K562 (cell line): ENCODE measurements at regions not wholly inside any gene's neighbourhood (a gene's known extent, or its start where the extent isn't known, plus 50 kb on each side); places are given as distances from the start of the nearest gene placed in this dataset.

ENCODE experiments used
- ATAC-seq: fragments of 200-7000 bp; cut with Tn5 transposase; 3 replicates; pipeline ENCODE4 v1.9.1; 2020; ENCODE audit warnings: moderate library complexity
- BruUV-seq: library from RNA; stranded (reverse); fragments of 400-500 nt; replicated peaks from 2 replicates; lab custom pipeline; 2021; lab: Mats Ljungman, UMichigan
- CTCF ChIA-PET: fragments of 300-600 bp; formaldehyde crosslinking; extraction: SDS; loops from one replicate; lab custom pipeline; 2021; ENCODE audit warnings: low intra/inter-chr PET ratio; lab: Yijun Ruan, JAX
- POLR2A ChIA-PET: fragments of 300-600, 350-650 bp; sonication (Branson Sonifier 250); formaldehyde crosslinking; extraction: SDS; loops from one replicate; lab custom pipeline; 2021; ENCODE audit warnings: antibody characterized with exemption, inconsistent platforms; lab: Yijun Ruan, JAX
- DNase-seq, 4 experiments: peaks; one replicate each; pipeline versions ENCODE4 v3.0.0 to v3.0.0-alpha.2; 2011 to 2018; ENCODE audit warnings: low spot score in 3 of 4, mixed read lengths in 3 of 4; ENCODE audit errors: extremely low read depth in 1 of 4
- FAIRE-seq: peaks from 2 replicates; lab custom pipeline; 2011; peaks lifted over from hg19 to GRCh38; lab: Jason Lieb, UNC
- H2AFZ ChIP-seq: 2 replicates; pipeline ENCODE4 v1.6.0; 2011; ENCODE audit warnings: low read depth, low read length, control low read depth, inconsistent platforms
- H3K27ac ChIP-seq: fragments of 200-600 bp; 3 replicates; pipeline ENCODE4 v1.8.0; 2011; ENCODE audit warnings: low read depth, mild to moderate bottlenecking, control low read depth, inconsistent platforms, low read length, moderate library complexity, mixed read lengths; ENCODE audit errors: extremely low read depth
- H3K27me3 ChIP-seq, 2 experiments: fragments of 300-600 bp in 1 of 2; 2 replicates in 1 of 2; 3 replicates in 1 of 2; pipeline versions ENCODE4 v1.6.0 to v1.8.0; 2011; ENCODE audit warnings: inconsistent platforms in 2 of 2, low read length in 2 of 2, mild to moderate bottlenecking in 1 of 2, mixed read lengths in 1 of 2, moderate library complexity in 1 of 2; ENCODE audit not compliant: control insufficient read depth in 2 of 2, insufficient read depth in 2 of 2
- H3K36me3 ChIP-seq: fragments of 300-600 bp; 3 replicates; pipeline ENCODE4 v1.8.0; 2011; ENCODE audit warnings: mild to moderate bottlenecking, low read length, inconsistent platforms; ENCODE audit not compliant: control insufficient read depth, insufficient read depth
- H3K4me1 ChIP-seq, 2 experiments: fragments of 200-600 bp in 1 of 2; replicated peaks in 1 of 2; 2 replicates in 1 of 2; 3 replicates in 1 of 2; pipeline versions ENCODE4 v1.5.1 to v1.8.0; 2011; ENCODE audit warnings: inconsistent platforms in 2 of 2, low read length in 2 of 2, mild to moderate bottlenecking in 1 of 2, mixed read lengths in 1 of 2, moderate library complexity in 1 of 2; ENCODE audit not compliant: control insufficient read depth in 2 of 2, insufficient read depth in 2 of 2
- H3K4me2 ChIP-seq: 2 replicates; pipeline ENCODE4 v1.6.1; 2011; ENCODE audit warnings: low read length, control low read depth, inconsistent platforms, mixed read lengths; ENCODE audit not compliant: insufficient read depth
- H3K4me3 ChIP-seq: fragments of 200-600 bp; sonication (generic), shearing (Covaris generic); 2 replicates; pipeline ENCODE4 v1.5.1; 2016; ENCODE audit warnings: control low read depth, inconsistent platforms
- H3K79me2 ChIP-seq: fragments of 200-600 bp; 3 replicates; pipeline ENCODE4 v1.8.0; 2011; ENCODE audit warnings: low read length, inconsistent platforms; ENCODE audit not compliant: control insufficient read depth, insufficient read depth
- H3K9ac ChIP-seq, 2 experiments: 2 replicates each; pipeline versions ENCODE4 v1.6.0 to v1.6.1; 2011; ENCODE audit warnings: low read depth in 2 of 2, low read length in 2 of 2, control low read depth in 1 of 2, inconsistent platforms in 1 of 2, mild to moderate bottlenecking in 1 of 2, mixed read lengths in 1 of 2; ENCODE audit not compliant: insufficient read depth in 1 of 2
- H3K9me1 ChIP-seq: one replicate; pipeline ENCODE4 v1.6.0; 2011; ENCODE audit warnings: inconsistent platforms, mild to moderate bottlenecking, low read length, moderate library complexity; ENCODE audit not compliant: control insufficient read depth, insufficient read depth
- H3K9me3 ChIP-seq: replicated peaks from 2 replicates; pipeline ENCODE4 v1.5.1; 2011; ENCODE audit warnings: low read depth, low read length, inconsistent platforms; ENCODE audit not compliant: control insufficient read depth, insufficient read depth
- H4K20me1 ChIP-seq: replicated peaks from 2 replicates; pipeline ENCODE4 v1.6.1; 2011; ENCODE audit warnings: low read length, inconsistent platforms, mixed read lengths; ENCODE audit not compliant: control insufficient read depth, insufficient read depth
- CREB3 ChIP-seq: fragments of 450-650 bp; conservative IDR thresholded peaks from 2 replicates; pipeline ENCODE4 v1.6.1; 2016; ENCODE audit warnings: missing genetic modification characterization, low read depth, mild to moderate bottlenecking, missing compliant biosample characterization, moderate library complexity
- ETS2 ChIP-seq: IDR thresholded peaks from 2 replicates; pipeline ENCODE4 v1.6.1; 2016; ENCODE audit warnings: borderline replicate concordance, missing genetic modification characterization, mild to moderate bottlenecking, moderate library complexity, missing compliant biosample characterization; ENCODE audit not compliant: poor library complexity, severe bottlenecking
- HDAC1 ChIP-seq, 2 experiments: fragments of 450-650 bp; IDR thresholded peaks; 2 replicates each; pipeline ENCODE4 v1.6.1; 2016 to 2017; ENCODE audit warnings: inconsistent platforms in 1 of 2, mild to moderate bottlenecking in 1 of 2, moderate library complexity in 1 of 2
- HDAC6 ChIP-seq: IDR thresholded peaks from 2 replicates; pipeline ENCODE4 v1.6.1; 2012; ENCODE audit warnings: low read depth, mild to moderate bottlenecking, control low read depth, inconsistent platforms, low read length, moderate library complexity
- MCM3 ChIP-seq: fragments of 450-650 bp; IDR thresholded peaks from 2 replicates; pipeline ENCODE4 v1.6.1; 2016
- MEIS2 ChIP-seq: fragments of 450-650 bp; IDR thresholded peaks from 2 replicates; pipeline ENCODE4 v1.6.1; 2014; ENCODE audit warnings: mild to moderate bottlenecking; ENCODE audit not compliant: partially characterized antibody
- MTA2 ChIP-seq: fragments of 450-650 bp; IDR thresholded peaks from 2 replicates; pipeline ENCODE4 v1.6.1; 2016; ENCODE audit warnings: low read depth
- NFRKB ChIP-seq: fragments of 450-650 bp; IDR thresholded peaks from 2 replicates; pipeline ENCODE4 v1.6.1; 2016; ENCODE audit warnings: low read depth
- PTRF ChIP-seq: fragments of 450-650 bp; IDR thresholded peaks from 2 replicates; pipeline ENCODE4 v1.6.1; 2016; ENCODE audit warnings: mild to moderate bottlenecking, missing genetic modification characterization, missing compliant biosample characterization
- SETDB1 ChIP-seq: IDR thresholded peaks from one replicate; pipeline ENCODE4 v1.6.1; 2012; ENCODE audit warnings: low read length, control low read depth, inconsistent platforms
- SMARCE1 ChIP-seq: fragments of 450-650 bp; IDR thresholded peaks from 2 replicates; pipeline ENCODE4 v1.7.1; 2016; ENCODE audit warnings: mild to moderate bottlenecking
- SNAPC5 ChIP-seq: fragments of 250-450 bp; sonication (Bioruptor Pico); IDR thresholded peaks from 2 replicates; pipeline ENCODE4 v1.8.0; 2021; ENCODE audit warnings: moderate library complexity, mild to moderate bottlenecking, inconsistent platforms
- TAF7 ChIP-seq: fragments of 450-650 bp; IDR thresholded peaks from 2 replicates; pipeline ENCODE4 v1.6.1; 2016; ENCODE audit warnings: missing genetic modification characterization, missing compliant biosample characterization
- TOE1 ChIP-seq, 2 experiments: fragments of 450-650 bp in 1 of 2; sonication (generic) in 1 of 2; formaldehyde crosslinking in 1 of 2; IDR thresholded peaks; 2 replicates each; pipeline versions ENCODE4 v1.7.1 to v1.8.0; 2016 to 2022; ENCODE audit warnings: borderline replicate concordance in 2 of 2, mild to moderate bottlenecking in 2 of 2, antibody characterized with exemption in 1 of 2, inconsistent platforms in 1 of 2, low read depth in 1 of 2, missing genetic modification reagents in 1 of 2, moderate library complexity in 1 of 2
- ZKSCAN3 ChIP-seq: fragments of 250-450 bp; sonication (Bioruptor Pico); IDR thresholded peaks from 2 replicates; pipeline ENCODE4 v1.4.0; 2020
- ZNF318 ChIP-seq, 2 experiments: fragments of 450-650 bp; IDR thresholded peaks; 2 replicates each; pipeline ENCODE4 v1.6.1; 2016; ENCODE audit warnings: mild to moderate bottlenecking in 2 of 2, borderline replicate concordance in 1 of 2, low read depth in 1 of 2, moderate library complexity in 1 of 2
- whole genome bisulfite sequencing: fragments of 100-300 bp; shearing (Covaris generic); methylation state at CpG from one replicate; pipeline ENCODE4 v1.1.6; 2016; ENCODE audit warnings: low coverage, mixed read lengths; ENCODE audit not compliant: insufficient coverage; ENCODE audit errors: missing lambda C conversion rate; 5-methylcytosine and 5-hydroxymethylcytosine counted together
- in situ Hi-C: fragments of 300-500 bp; cut with MboI; formaldehyde crosslinking; loops from 4 replicates; pipeline ENCODE4 v1.15.0; 2018; ENCODE audit warnings: inconsistent platforms, mixed read lengths
- intact Hi-C: fragments of 100-400 bp; cut with micrococcal nuclease; formaldehyde crosslinking; loops from 2 replicates; pipeline ENCODE4 v1.14.2; 2022

- in situ Hi-C loops = no loop called here
- BruUV-seq = no TSS peak
- FAIRE-seq = no peak
- TF ChIP-seq SNAPC5 (CRISPR knock-in tag) (no peak), CREB3 (tag) (no peak), MTA2 (no peak), SETDB1 (no peak), PTRF (tag) (no peak), HDAC6 (no peak), TOE1 (IDR thresholded peaks at IDR 0.05; ENCODE audit: borderline replicate concordance) (no peak), TOE1 (CRISPR knock-in tag; IDR thresholded peaks at IDR 0.05; ENCODE audit: borderline replicate concordance, low read depth) (no peak), ZKSCAN3 (CRISPR knock-in tag) (no peak), TAF7 (no peak), HDAC1 (IDR thresholded peaks at IDR 0.05) (no peak), MCM3 (no peak), SMARCE1 (no peak), NFRKB (no peak), MEIS2 (no peak), ETS2 (tag) (no peak), ZNF318 (IDR thresholded peaks at IDR 0.05; ENCODE audit: borderline replicate concordance in 1 of 2, low read depth in 1 of 2) (no peak)
Observed at GRCh38 chr4:159677521-159677920, 574.6 kb downstream of the RAPGEF2 start.

More at GRCh38 chr4:159677521-159677920, 574.6 kb downstream of the RAPGEF2 start:
- DNase-seq (no peak), ATAC-seq (no peak)
- no peak overlapping the region for H2AFZ ChIP-seq
- H3K9me3 ChIP-seq = no peaks in the 10 kb centered on the region
- no peaks in the 10 kb centered on the region for H3K79me2 ChIP-seq
- CTCF ChIA-PET = no interaction called here
- H3K27ac ChIP-seq = no peak overlapping the region
- POLR2A ChIA-PET = no interaction called here
- intact Hi-C loops = no loop called here
- no peak overlapping the region for H3K4me2 ChIP-seq
- H3K9me1 ChIP-seq = no peaks in the 10 kb centered on the region
- no peaks in the 10 kb centered on the region for H3K27me3 ChIP-seq
- H3K4me3 ChIP-seq = no peak overlapping the region
- 0% methylated on average over 1 of the region's 1 CpG for WGBS
- H3K36me3 ChIP-seq = no peaks in the 10 kb centered on the region
- no peaks in the 10 kb centered on the region for H4K20me1 ChIP-seq
- no peak overlapping the region for H3K9ac ChIP-seq
- H3K4me1 ChIP-seq = no peaks in the 10 kb centered on the region
